ENCODE measurements at regions not wholly inside any gene's neighbourhood (a gene's known extent, or its start where the extent isn't known, plus 50 kb on each side); places are given as distances from the start of the nearest gene placed in this dataset.

GRCh38 chr7:106179256-106179655, 67.1 kb upstream of the SYPL1 start:
- no peak overlapping the region for H3K4me2 ChIP-seq (ENCODE audit: low read length)
- H4K20me1 ChIP-seq (ENCODE audit: insufficient read depth), result no peaks in the 10 kb centered on the region
- no peak overlapping the region for H3K4me3 ChIP-seq (replicated peaks in 1 of 2; ENCODE audit: low read depth in 1 of 2, low read length in 2 of 2)
- H2AFZ ChIP-seq (ENCODE audit: low read depth, low read length, poor library complexity, severe bottlenecking), result no peak overlapping the region
- CTCF ChIA-PET, result interaction anchor here (0.7 to 5.0 kb wide), 5 partner anchors 21 to 968 kb away, joined by 3 to 127 read pairs (median 3); no protein-coding TSS in a partner anchor
- H3K27ac ChIP-seq (ENCODE audit: low read depth, low read length), result no peak overlapping the region
- H3K9me2 ChIP-seq (ENCODE audit: insufficient read depth), result no peaks in the 10 kb centered on the region
- POLR2A ChIA-PET, result interaction anchor here (0.9 kb wide), 1 partner anchor 283 kb away, joined by 4 read pairs; no protein-coding TSS in a partner anchor
- no peak for ATAC-seq
- H3K27me3 ChIP-seq (ENCODE audit: insufficient read depth, low read length), result no peaks in the 10 kb centered on the region
- H3K9me3 ChIP-seq (ENCODE audit: control insufficient read depth in 1 of 2, insufficient read depth in 1 of 2, low read depth in 1 of 2, low read length in 2 of 2), result no peaks in the 10 kb centered on the region
- RAD21 ChIA-PET (ENCODE audit: low non-redundant PET in 1 of 2, low total read pairs in 2 of 2, uncharacterized antibody in 2 of 2, unreplicated experiment in 2 of 2), result interaction anchor here (1.9 to 3.2 kb wide), 2 partner anchors 283 kb away, joined by 7 to 30 read pairs; no protein-coding TSS in a partner anchor
- H3K4me1 ChIP-seq (ENCODE audit: control insufficient read depth in 1 of 2, insufficient read depth in 2 of 2, low read length in 2 of 2), result peaks cover 0 to 9% of the 10 kb centered on the region in 2 experiments; a peak in 2 of 4 replicates
- no peaks in the 10 kb centered on the region for H3K36me3 ChIP-seq (ENCODE audit: control insufficient read depth in 1 of 2, insufficient read depth in 2 of 2, low read length in 2 of 2)
- DNase-seq (ENCODE audit: low read depth, low spot score), result no peak
- TF ChIP-seq MAX (IDR thresholded peaks at IDR 0.05), result no peak
- TF ChIP-seq JUND (IDR thresholded peaks at IDR 0.05), result no peak
- TF ChIP-seq ZFX (IDR thresholded peaks at IDR 0.05), result no peak
- TF ChIP-seq EZH2 (IDR thresholded peaks at IDR 0.05), result no peak
- no peak for TF ChIP-seq YY1 (IDR thresholded peaks at IDR 0.05; ENCODE audit: extremely low read depth, insufficient replicate concordance, low read depth, low read length)
- TF ChIP-seq EZH2phosphoT487 (IDR thresholded peaks at IDR 0.05; ENCODE audit: borderline replicate concordance), result no peak
- no peak for TF ChIP-seq TCF7L2 (IDR thresholded peaks at IDR 0.05; ENCODE audit: borderline replicate concordance, extremely low read depth, insufficient read depth, insufficient read length)
- no peak for TF ChIP-seq CEBPB (IDR thresholded peaks at IDR 0.05; ENCODE audit: low read depth)
- no peak for TF ChIP-seq EGR1 (IDR thresholded peaks at IDR 0.05; ENCODE audit: low read depth)
- TF ChIP-seq SIN3A (IDR thresholded peaks at IDR 0.05; ENCODE audit: low read depth), result no peak
- intact Hi-C loops (cut with micrococcal nuclease), result loop anchor here (5.0 kb wide), 5 partner anchors 108 to 973 kb away; no protein-coding TSS in a partner anchor
- BruUV-seq (replicated peaks), result no TSS peak
- no peak overlapping the region for H3K9ac ChIP-seq (ENCODE audit: low read length)
- no peaks in the 10 kb centered on the region for H3K79me2 ChIP-seq (ENCODE audit: insufficient read depth, low read length)

Measured in HCT116 (cell line).